Panc1 (cell line): ENCODE measurements at regions not wholly inside any gene's neighbourhood (a gene's known extent, or its start where the extent isn't known, plus 50 kb on each side); places are given as distances from the start of the nearest gene placed in this dataset.

Experiments used
- ATAC-seq: fragments of 200-7000 bp; cut with Tn5 transposase; 2 replicates; pipeline ENCODE4 v1.9.1; 2020; ENCODE audit warnings: mild to moderate bottlenecking, moderate library complexity
- BruUV-seq: library from RNA; stranded (reverse); fragments of 400-500 nt; replicated peaks from 2 replicates; lab custom pipeline; 2021; lab: Mats Ljungman, UMichigan
- CTCF ChIA-PET: fragments of 300-600 bp; sonication (Branson Sonifier 250); formaldehyde crosslinking; loops from one replicate; lab custom pipeline; 2022; ENCODE audit warnings: antibody characterized with exemption; lab: Charles Lee
- POLR2A ChIA-PET: fragments of 300-600 bp; sonication (Branson Sonifier 250); formaldehyde crosslinking; loops from one replicate; lab custom pipeline; 2022; ENCODE audit warnings: antibody characterized with exemption; lab: Charles Lee
- DNase-seq: peaks from one replicate; pipeline ENCODE4 v3.0.0-alpha.2; 2010; ENCODE audit warnings: low read depth, low spot score
- H3K27ac ChIP-seq: 2 replicates; pipeline ENCODE4 v1.5.1; 2011; ENCODE audit warnings: mild to moderate bottlenecking, low read length, inconsistent platforms
- H3K27me3 ChIP-seq: fragments of 200-500 bp; sonication (Bioruptor generic); 2 replicates; pipeline ENCODE4 v1.6.0; 2014; ENCODE audit warnings: low read length, inconsistent platforms; ENCODE audit not compliant: control insufficient read depth, insufficient read depth
- H3K36me3 ChIP-seq: fragments of 200-500 bp; sonication (Bioruptor generic); 2 replicates; pipeline ENCODE4 v1.5.1; 2014; ENCODE audit warnings: inconsistent platforms, mild to moderate bottlenecking, low read length, moderate library complexity; ENCODE audit not compliant: control insufficient read depth, insufficient read depth
- H3K4me1 ChIP-seq: 2 replicates; pipeline ENCODE4 v1.5.1; 2011; ENCODE audit warnings: inconsistent platforms, mild to moderate bottlenecking, low read length, moderate library complexity; ENCODE audit not compliant: control insufficient read depth, insufficient read depth
- H3K4me3 ChIP-seq, 2 experiments: 2 replicates each; pipeline ENCODE4 v1.5.1; 2011 to 2012; ENCODE audit warnings: low read depth in 2 of 2, low read length in 2 of 2, mild to moderate bottlenecking in 2 of 2, inconsistent platforms in 1 of 2, moderate library complexity in 1 of 2
- H3K9me3 ChIP-seq: fragments of 200-500 bp; sonication (Bioruptor generic); 2 replicates; pipeline ENCODE4 v1.5.1; 2014; ENCODE audit warnings: low read depth, mild to moderate bottlenecking, inconsistent platforms, low read length, moderate library complexity; ENCODE audit not compliant: control insufficient read depth, insufficient read depth
- POLR2AphosphoS5 ChIP-seq: IDR thresholded peaks from 2 replicates; pipeline ENCODE4 v1.6.1; 2012; ENCODE audit warnings: mild to moderate bottlenecking, low read depth, low read length, moderate library complexity
- SIN3A ChIP-seq: IDR thresholded peaks from 2 replicates; pipeline ENCODE4 v1.6.1; 2012; ENCODE audit warnings: low read depth, mild to moderate bottlenecking, low read length, moderate library complexity, borderline replicate concordance; ENCODE audit not compliant: insufficient read depth
- TCF7L2 ChIP-seq: IDR thresholded peaks from 2 replicates; pipeline ENCODE4 v1.6.1; 2011; ENCODE audit warnings: mild to moderate bottlenecking, low read depth, low read length, inconsistent platforms
- in situ Hi-C: cut with HindIII; loops from 2 replicates; pipeline ENCODE4 v1.10.0; 2016; ENCODE audit warnings: low sequenced_read_pairs, low pct_unique_long_range_greater_than_20kb
- intact Hi-C: fragments of 100-400 bp; cut with micrococcal nuclease; formaldehyde crosslinking; loops from one replicate; pipeline ENCODE4 v1.10.0; 2022; ENCODE audit not compliant: unreplicated experiment
- TF ChIP-seq, protein P1 (sequence below): fragments of 450-650 bp; IDR thresholded peaks from 2 replicates; pipeline ENCODE4 v1.5.1; 2017; ENCODE audit warnings: mild to moderate bottlenecking
- TF ChIP-seq, protein P2 (sequence below), 2 experiments: IDR thresholded peaks; 2 replicates each; pipeline ENCODE4 v1.6.1; 2011 to 2012; ENCODE audit warnings: low read depth in 2 of 2, control low read depth in 1 of 2, low read length in 1 of 2, mild to moderate bottlenecking in 1 of 2, moderate library complexity in 1 of 2; ENCODE audit not compliant: insufficient read depth in 1 of 2

DNA sequence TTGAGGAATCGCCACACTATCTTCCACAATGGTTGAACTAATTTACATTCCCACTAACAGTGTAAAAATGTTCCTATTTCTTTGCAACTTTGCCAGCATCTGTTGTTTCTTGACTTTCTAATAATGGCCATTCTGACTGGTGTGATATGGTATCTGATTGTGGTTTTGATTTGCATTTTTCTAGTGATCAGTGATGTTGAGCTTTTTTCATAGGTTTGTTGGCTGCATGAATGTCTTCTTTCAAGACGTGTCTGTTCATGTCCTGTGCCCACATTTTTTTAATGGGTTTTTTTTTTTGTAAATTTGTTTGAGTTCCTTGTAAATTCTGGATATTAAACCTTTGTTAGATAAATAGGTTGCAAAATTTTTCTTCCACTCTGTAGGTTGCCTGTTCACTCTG is 615.9 kb downstream of the SEMA5A start:
- no peak overlapping the region for H3K4me3 ChIP-seq
- H3K27ac ChIP-seq, result no peak overlapping the region
- ATAC-seq, result no peak
- TF ChIP-seq, protein P1, sequence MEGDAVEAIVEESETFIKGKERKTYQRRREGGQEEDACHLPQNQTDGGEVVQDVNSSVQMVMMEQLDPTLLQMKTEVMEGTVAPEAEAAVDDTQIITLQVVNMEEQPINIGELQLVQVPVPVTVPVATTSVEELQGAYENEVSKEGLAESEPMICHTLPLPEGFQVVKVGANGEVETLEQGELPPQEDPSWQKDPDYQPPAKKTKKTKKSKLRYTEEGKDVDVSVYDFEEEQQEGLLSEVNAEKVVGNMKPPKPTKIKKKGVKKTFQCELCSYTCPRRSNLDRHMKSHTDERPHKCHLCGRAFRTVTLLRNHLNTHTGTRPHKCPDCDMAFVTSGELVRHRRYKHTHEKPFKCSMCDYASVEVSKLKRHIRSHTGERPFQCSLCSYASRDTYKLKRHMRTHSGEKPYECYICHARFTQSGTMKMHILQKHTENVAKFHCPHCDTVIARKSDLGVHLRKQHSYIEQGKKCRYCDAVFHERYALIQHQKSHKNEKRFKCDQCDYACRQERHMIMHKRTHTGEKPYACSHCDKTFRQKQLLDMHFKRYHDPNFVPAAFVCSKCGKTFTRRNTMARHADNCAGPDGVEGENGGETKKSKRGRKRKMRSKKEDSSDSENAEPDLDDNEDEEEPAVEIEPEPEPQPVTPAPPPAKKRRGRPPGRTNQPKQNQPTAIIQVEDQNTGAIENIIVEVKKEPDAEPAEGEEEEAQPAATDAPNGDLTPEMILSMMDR, result no peak
- TF ChIP-seq POLR2AphosphoS5 (no peak), TCF7L2 (no peak), SIN3A (no peak)
- TF ChIP-seq, protein P2, sequence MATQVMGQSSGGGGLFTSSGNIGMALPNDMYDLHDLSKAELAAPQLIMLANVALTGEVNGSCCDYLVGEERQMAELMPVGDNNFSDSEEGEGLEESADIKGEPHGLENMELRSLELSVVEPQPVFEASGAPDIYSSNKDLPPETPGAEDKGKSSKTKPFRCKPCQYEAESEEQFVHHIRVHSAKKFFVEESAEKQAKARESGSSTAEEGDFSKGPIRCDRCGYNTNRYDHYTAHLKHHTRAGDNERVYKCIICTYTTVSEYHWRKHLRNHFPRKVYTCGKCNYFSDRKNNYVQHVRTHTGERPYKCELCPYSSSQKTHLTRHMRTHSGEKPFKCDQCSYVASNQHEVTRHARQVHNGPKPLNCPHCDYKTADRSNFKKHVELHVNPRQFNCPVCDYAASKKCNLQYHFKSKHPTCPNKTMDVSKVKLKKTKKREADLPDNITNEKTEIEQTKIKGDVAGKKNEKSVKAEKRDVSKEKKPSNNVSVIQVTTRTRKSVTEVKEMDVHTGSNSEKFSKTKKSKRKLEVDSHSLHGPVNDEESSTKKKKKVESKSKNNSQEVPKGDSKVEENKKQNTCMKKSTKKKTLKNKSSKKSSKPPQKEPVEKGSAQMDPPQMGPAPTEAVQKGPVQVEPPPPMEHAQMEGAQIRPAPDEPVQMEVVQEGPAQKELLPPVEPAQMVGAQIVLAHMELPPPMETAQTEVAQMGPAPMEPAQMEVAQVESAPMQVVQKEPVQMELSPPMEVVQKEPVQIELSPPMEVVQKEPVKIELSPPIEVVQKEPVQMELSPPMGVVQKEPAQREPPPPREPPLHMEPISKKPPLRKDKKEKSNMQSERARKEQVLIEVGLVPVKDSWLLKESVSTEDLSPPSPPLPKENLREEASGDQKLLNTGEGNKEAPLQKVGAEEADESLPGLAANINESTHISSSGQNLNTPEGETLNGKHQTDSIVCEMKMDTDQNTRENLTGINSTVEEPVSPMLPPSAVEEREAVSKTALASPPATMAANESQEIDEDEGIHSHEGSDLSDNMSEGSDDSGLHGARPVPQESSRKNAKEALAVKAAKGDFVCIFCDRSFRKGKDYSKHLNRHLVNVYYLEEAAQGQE (IDR thresholded peaks at IDR 0.05; ENCODE audit: insufficient read depth in 1 of 2, low read depth in 2 of 2, low read length in 1 of 2), result no peak
- H3K27me3 ChIP-seq, result no peaks in the 10 kb centered on the region
- no peaks in the 10 kb centered on the region for H3K36me3 ChIP-seq
- in situ Hi-C loops (no loop called here), intact Hi-C loops (no loop called here)
- DNase-seq, result no peak
- BruUV-seq, result no TSS peak
- H3K4me1 ChIP-seq, result no peaks in the 10 kb centered on the region
- CTCF ChIA-PET, result no interaction called here
- POLR2A ChIA-PET, result no interaction called here
- no peaks in the 10 kb centered on the region for H3K9me3 ChIP-seq

DNA sequence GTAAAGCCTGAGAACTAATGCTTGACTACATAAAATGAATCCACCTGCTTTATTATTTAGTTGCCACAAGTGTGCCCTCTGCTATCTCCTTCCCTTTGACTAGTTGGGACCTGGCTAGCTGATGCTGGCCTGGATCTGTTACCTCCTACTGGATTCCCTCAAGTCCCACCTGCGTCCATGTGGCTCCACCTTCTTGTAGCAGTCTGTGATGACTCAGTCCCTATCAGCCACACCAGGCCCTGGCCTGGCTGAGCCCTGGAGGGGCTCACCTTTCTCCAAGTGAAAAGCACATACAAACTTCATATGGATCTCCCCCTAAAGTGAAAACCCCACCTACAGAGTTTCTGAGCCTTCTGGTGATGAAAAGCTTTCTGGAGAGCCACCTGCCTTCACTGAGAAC is 611.4 kb downstream of the SEMA5A start:
- TF ChIP-seq, protein P1, result no peak
- no peak for TF ChIP-seq TCF7L2
- TF ChIP-seq SIN3A, result no peak
- TF ChIP-seq, protein P2 (IDR thresholded peaks at IDR 0.05; ENCODE audit: insufficient read depth in 1 of 2, low read depth in 2 of 2, low read length in 1 of 2), result no peak
- TF ChIP-seq POLR2AphosphoS5, result no peak
- ChIA-PET CTCF (no interaction called here), POLR2A (no interaction called here)
- ATAC-seq (no peak), DNase-seq (no peak)
- Histone ChIP-seq H3K4me3 (no peak overlapping the region), H3K36me3 (no peaks in the 10 kb centered on the region), H3K4me1 (no peaks in the 10 kb centered on the region), H3K9me3 (no peaks in the 10 kb centered on the region), H3K27me3 (no peaks in the 10 kb centered on the region), H3K27ac (no peak overlapping the region)
- in situ Hi-C loops, result no loop called here
- BruUV-seq, result no TSS peak
- intact Hi-C loops, result no loop called here
